ENCODE measurements at regions not wholly inside any gene's neighbourhood (a gene's known extent, or its start where the extent isn't known, plus 50 kb on each side); places are given as distances from the start of the nearest gene placed in this dataset.

GRCh38 chr6:119598883-119599282 is 249.3 kb upstream of the MAN1A1 start:
- TF ChIP-seq ZNF521 (tag by site-specific recombination; IDR thresholded peaks at IDR 0.05), result no peak
- TF ChIP-seq, protein P1, sequence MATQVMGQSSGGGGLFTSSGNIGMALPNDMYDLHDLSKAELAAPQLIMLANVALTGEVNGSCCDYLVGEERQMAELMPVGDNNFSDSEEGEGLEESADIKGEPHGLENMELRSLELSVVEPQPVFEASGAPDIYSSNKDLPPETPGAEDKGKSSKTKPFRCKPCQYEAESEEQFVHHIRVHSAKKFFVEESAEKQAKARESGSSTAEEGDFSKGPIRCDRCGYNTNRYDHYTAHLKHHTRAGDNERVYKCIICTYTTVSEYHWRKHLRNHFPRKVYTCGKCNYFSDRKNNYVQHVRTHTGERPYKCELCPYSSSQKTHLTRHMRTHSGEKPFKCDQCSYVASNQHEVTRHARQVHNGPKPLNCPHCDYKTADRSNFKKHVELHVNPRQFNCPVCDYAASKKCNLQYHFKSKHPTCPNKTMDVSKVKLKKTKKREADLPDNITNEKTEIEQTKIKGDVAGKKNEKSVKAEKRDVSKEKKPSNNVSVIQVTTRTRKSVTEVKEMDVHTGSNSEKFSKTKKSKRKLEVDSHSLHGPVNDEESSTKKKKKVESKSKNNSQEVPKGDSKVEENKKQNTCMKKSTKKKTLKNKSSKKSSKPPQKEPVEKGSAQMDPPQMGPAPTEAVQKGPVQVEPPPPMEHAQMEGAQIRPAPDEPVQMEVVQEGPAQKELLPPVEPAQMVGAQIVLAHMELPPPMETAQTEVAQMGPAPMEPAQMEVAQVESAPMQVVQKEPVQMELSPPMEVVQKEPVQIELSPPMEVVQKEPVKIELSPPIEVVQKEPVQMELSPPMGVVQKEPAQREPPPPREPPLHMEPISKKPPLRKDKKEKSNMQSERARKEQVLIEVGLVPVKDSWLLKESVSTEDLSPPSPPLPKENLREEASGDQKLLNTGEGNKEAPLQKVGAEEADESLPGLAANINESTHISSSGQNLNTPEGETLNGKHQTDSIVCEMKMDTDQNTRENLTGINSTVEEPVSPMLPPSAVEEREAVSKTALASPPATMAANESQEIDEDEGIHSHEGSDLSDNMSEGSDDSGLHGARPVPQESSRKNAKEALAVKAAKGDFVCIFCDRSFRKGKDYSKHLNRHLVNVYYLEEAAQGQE (tag by site-specific recombination; IDR thresholded peaks at IDR 0.05), result no peak
- TF ChIP-seq YY1 (tag by site-specific recombination; IDR thresholded peaks at IDR 0.05), result no peak
- no peak for TF ChIP-seq SALL2 (tag by site-specific recombination; IDR thresholded peaks at IDR 0.05; ENCODE audit: borderline replicate concordance)

Measured in HEK293 (cell line).